IMR-90 (cell line): ENCODE measurements at regions not wholly inside any gene's neighbourhood (a gene's known extent, or its start where the extent isn't known, plus 50 kb on each side); places are given as distances from the start of the nearest gene placed in this dataset.

Experiments used
- ATAC-seq: fragments of 200-7000 bp; cut with Tn5 transposase; 2 replicates; pipeline ENCODE4 v1.9.1; 2020; ENCODE audit warnings: low read depth, mild to moderate bottlenecking, moderate library complexity
- BruUV-seq: library from RNA; stranded (reverse); fragments of 400-500 nt; replicated peaks from 2 replicates; lab custom pipeline; 2021; lab: Mats Ljungman, UMichigan
- CTCF ChIA-PET: fragments of 300-600 bp; formaldehyde crosslinking; extraction: SDS; loops from one replicate; lab custom pipeline; 2021; ENCODE audit warnings: antibody characterized with exemption; lab: Yijun Ruan, JAX
- POLR2A ChIA-PET: fragments of 300-600 bp; sonication (Branson Sonifier 250); formaldehyde crosslinking; loops from one replicate; lab custom pipeline; 2022; ENCODE audit warnings: antibody characterized with exemption; ENCODE audit not compliant: unreplicated experiment; lab: Charles Lee
- DNase-seq: peaks from one replicate; pipeline ENCODE4 v3.0.0; 2013
- H2AFZ ChIP-seq: replicated peaks from 2 replicates; pipeline ENCODE3; 2013; ENCODE audit warnings: low read length, mild to moderate bottlenecking; ENCODE audit not compliant: poor library complexity
- H2AK5ac ChIP-seq: 2 replicates; pipeline ENCODE4 v1.6.1; 2013; ENCODE audit warnings: low read depth, low read length, inconsistent platforms
- H2AK9ac ChIP-seq: replicated peaks from 2 replicates; pipeline ENCODE3; 2013; ENCODE audit warnings: mild to moderate bottlenecking, low read depth, low read length, moderate library complexity; ENCODE audit not compliant: poor library complexity
- H2BK120ac ChIP-seq: 2 replicates; pipeline ENCODE4 v1.6.1; 2013; ENCODE audit warnings: low read depth, low read length, inconsistent platforms
- H2BK15ac ChIP-seq: 3 replicates; pipeline ENCODE4 v1.6.1; 2013; ENCODE audit warnings: low read depth, low read length, inconsistent platforms
- H2BK20ac ChIP-seq: 2 replicates; pipeline ENCODE4 v1.6.1; 2013; ENCODE audit warnings: low read depth, mild to moderate bottlenecking, inconsistent platforms, low read length, moderate library complexity
- H2BK5ac ChIP-seq: 2 replicates; pipeline ENCODE4 v1.6.1; 2013; ENCODE audit warnings: mild to moderate bottlenecking, low read depth, low read length, inconsistent platforms; ENCODE audit not compliant: poor library complexity, severe bottlenecking
- H3K14ac ChIP-seq: replicated peaks from 2 replicates; pipeline ENCODE4 v1.6.1; 2013; ENCODE audit warnings: low read depth, low read length, inconsistent platforms
- H3K18ac ChIP-seq: 2 replicates; pipeline ENCODE4 v1.6.1; 2013; ENCODE audit warnings: low read depth, low read length, control low read depth
- H3K23ac ChIP-seq: 2 replicates; pipeline ENCODE4 v1.6.1; 2013; ENCODE audit warnings: low read depth, low read length, inconsistent platforms
- H3K27ac ChIP-seq: 2 replicates; pipeline ENCODE4 v1.5.1; 2013; ENCODE audit warnings: mild to moderate bottlenecking, control low read depth, low read length; ENCODE audit not compliant: insufficient read depth
- H3K27me3 ChIP-seq: 2 replicates; pipeline ENCODE4 v1.6.1; 2013; ENCODE audit warnings: low read length; ENCODE audit not compliant: control insufficient read depth, insufficient read depth
- H3K36me3 ChIP-seq: 2 replicates; pipeline ENCODE4 v1.6.1; 2013; ENCODE audit warnings: low read length, mixed read lengths; ENCODE audit not compliant: control insufficient read depth, insufficient read depth
- H3K4ac ChIP-seq: 2 replicates; pipeline ENCODE4 v1.6.1; 2013; ENCODE audit warnings: low read depth, low read length, inconsistent platforms
- H3K4me1 ChIP-seq: 2 replicates; pipeline ENCODE4 v1.6.1; 2013; ENCODE audit warnings: low read length, mixed read lengths; ENCODE audit not compliant: control insufficient read depth, insufficient read depth
- H3K4me2 ChIP-seq: 2 replicates; pipeline ENCODE4 v1.6.1; 2013; ENCODE audit warnings: low read depth, mild to moderate bottlenecking, control low read depth, low read length, moderate library complexity
- H3K4me3 ChIP-seq: 2 replicates; pipeline ENCODE4 v1.5.1; 2013; ENCODE audit warnings: low read depth, mild to moderate bottlenecking, control low read depth, low read length, moderate library complexity; ENCODE audit not compliant: insufficient read depth
- H3K56ac ChIP-seq: 2 replicates; pipeline ENCODE4 v1.6.1; 2013; ENCODE audit warnings: low read length, inconsistent platforms; ENCODE audit not compliant: insufficient read depth; ENCODE audit errors: extremely low read depth
- H3K79me1 ChIP-seq, 2 experiments: 2 replicates each; pipeline ENCODE4 v1.6.1; 2013; ENCODE audit warnings: low read length in 2 of 2, inconsistent platforms in 1 of 2, low read depth in 1 of 2
- H3K9ac ChIP-seq: 2 replicates; pipeline ENCODE4 v1.6.1; 2013; ENCODE audit warnings: low read depth, low read length, control low read depth
- H3K9me1 ChIP-seq: 2 replicates; pipeline ENCODE4 v1.6.1; 2013; ENCODE audit warnings: low read length, inconsistent platforms; ENCODE audit not compliant: insufficient read depth
- H3K9me3 ChIP-seq: 2 replicates; pipeline ENCODE4 v1.6.1; 2013; ENCODE audit warnings: low read length; ENCODE audit not compliant: control insufficient read depth, insufficient read depth
- H4K20me1 ChIP-seq: 2 replicates; pipeline ENCODE4 v1.6.1; 2013; ENCODE audit warnings: low read length, inconsistent platforms; ENCODE audit not compliant: insufficient read depth
- H4K5ac ChIP-seq: 2 replicates; pipeline ENCODE4 v1.6.1; 2013; ENCODE audit warnings: mild to moderate bottlenecking, low read depth, low read length, control low read depth
- H4K8ac ChIP-seq, 2 experiments: 2 replicates each; pipeline ENCODE4 v1.6.1; 2013; ENCODE audit warnings: low read depth in 2 of 2, low read length in 2 of 2, control low read depth in 1 of 2, inconsistent platforms in 1 of 2
- H4K91ac ChIP-seq: 2 replicates; pipeline ENCODE4 v1.6.1; 2013; ENCODE audit warnings: low read depth, low read length, inconsistent platforms; ENCODE audit not compliant: insufficient read depth
- BHLHE40 ChIP-seq: fragments of 150-350 bp; IDR thresholded peaks from 2 replicates; pipeline ENCODE4 v1.6.1; 2016; ENCODE audit warnings: mild to moderate bottlenecking, low read depth, low read length
- ELK1 ChIP-seq: fragments of 150-350 bp; IDR thresholded peaks from 2 replicates; pipeline ENCODE4 v1.6.1; 2016; ENCODE audit warnings: low read depth, mild to moderate bottlenecking, low read length, moderate library complexity, borderline replicate concordance
- POLR2A ChIP-seq: IDR thresholded peaks from 2 replicates; pipeline ENCODE4 v1.6.1; 2012; ENCODE audit warnings: mild to moderate bottlenecking, low read depth, low read length
- RAD21 ChIP-seq: IDR thresholded peaks from 2 replicates; pipeline ENCODE4 v1.6.1; 2012; ENCODE audit warnings: low read length, improper control_type of control experiment
- RFX5 ChIP-seq: IDR thresholded peaks from 2 replicates; pipeline ENCODE4 v1.8.0; 2012; ENCODE audit warnings: low read depth, mild to moderate bottlenecking, low read length, moderate library complexity
- SMC3 ChIP-seq: fragments of 150-350 bp; IDR thresholded peaks from 2 replicates; pipeline ENCODE4 v1.6.1; 2016; ENCODE audit warnings: low read depth, mild to moderate bottlenecking, antibody characterized with exemption, low read length, moderate library complexity
- WGBS, 2 experiments: methylation state at CpG; one replicate each; pipeline versions ENCODE4 v1.1.5 to v1.1.7; 2013; ENCODE audit warnings: missing lambda C conversion rate in 2 of 2; ENCODE audit not compliant: insufficient read length in 1 of 2; ENCODE audit errors: extremely low coverage in 2 of 2; 5-methylcytosine and 5-hydroxymethylcytosine counted together
- dilution Hi-C: fragments of 300-500 bp; cut with HindIII; formaldehyde crosslinking; loops from one replicate; pipeline ENCODE4 v1.14.3; 2018; ENCODE audit warnings: low sequenced_read_pairs; ENCODE audit not compliant: unreplicated experiment
- in situ Hi-C: fragments of 300-500 bp; cut with MboI; formaldehyde crosslinking; loops from 3 replicates; pipeline ENCODE4 v1.14.3; 2019; ENCODE audit warnings: low sequenced_read_pairs, inconsistent platforms, mixed read lengths
- intact Hi-C: fragments of 100-400 bp; cut with micrococcal nuclease; formaldehyde crosslinking; loops from 2 replicates; pipeline ENCODE4 v1.10.0; 2022
- TF ChIP-seq, protein P1 (sequence below): fragments of 150-350 bp; IDR thresholded peaks from 2 replicates; pipeline ENCODE4 v1.6.1; 2017; ENCODE audit warnings: mild to moderate bottlenecking, antibody characterized with exemption, low read length, low read depth

- H3K4me1 ChIP-seq, result no peaks in the 10 kb centered on the region
Observed at GRCh38 chr12:92326877-92327276, 181.2 kb upstream of the BTG1 start.

More at GRCh38 chr12:92326877-92327276, 181.2 kb upstream of the BTG1 start:
- ChIA-PET CTCF (no interaction called here), POLR2A (no interaction called here)
- no peak for ATAC-seq
- no peak for DNase-seq
- no peaks in the 10 kb centered on the region for H4K20me1 ChIP-seq
- H3K4ac ChIP-seq, result no peak overlapping the region
- no peak overlapping the region for H3K4me3 ChIP-seq
- 72% methylated on average over 3 of the region's 5 CpGs; no CpG with 5 or more reads in 1 of the 2 experiments for WGBS, 2 experiments
- H2AK5ac ChIP-seq, result no peak overlapping the region
- H4K8ac ChIP-seq, result no peak overlapping the region
- H3K79me1 ChIP-seq, result no peaks in the 10 kb centered on the region
- H3K14ac ChIP-seq, result no peak overlapping the region
- H2BK15ac ChIP-seq, result no peak overlapping the region
- dilution Hi-C loops (no loop called here), in situ Hi-C loops (no loop called here), intact Hi-C loops (no loop called here)
- H3K27ac ChIP-seq, result no peak overlapping the region
- H4K91ac ChIP-seq, result no peak overlapping the region
- no peak overlapping the region for H3K4me2 ChIP-seq
- no peak for TF ChIP-seq RAD21
- no peak for TF ChIP-seq BHLHE40
- no peak for TF ChIP-seq SMC3
- no peak for TF ChIP-seq ELK1
- TF ChIP-seq, protein P1, sequence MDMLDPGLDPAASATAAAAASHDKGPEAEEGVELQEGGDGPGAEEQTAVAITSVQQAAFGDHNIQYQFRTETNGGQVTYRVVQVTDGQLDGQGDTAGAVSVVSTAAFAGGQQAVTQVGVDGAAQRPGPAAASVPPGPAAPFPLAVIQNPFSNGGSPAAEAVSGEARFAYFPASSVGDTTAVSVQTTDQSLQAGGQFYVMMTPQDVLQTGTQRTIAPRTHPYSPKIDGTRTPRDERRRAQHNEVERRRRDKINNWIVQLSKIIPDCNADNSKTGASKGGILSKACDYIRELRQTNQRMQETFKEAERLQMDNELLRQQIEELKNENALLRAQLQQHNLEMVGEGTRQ, result no peak
- TF ChIP-seq RFX5, result no peak
- no peak for TF ChIP-seq POLR2A
- BruUV-seq, result no TSS peak
- H3K9ac ChIP-seq, result no peak overlapping the region
- H3K36me3 ChIP-seq, result no peaks in the 10 kb centered on the region
- H3K23ac ChIP-seq, result no peak overlapping the region
- no peak overlapping the region for H4K5ac ChIP-seq
- peaks cover 3% of the 10 kb centered on the region; the same call in 1 of the 2 replicates for H3K27me3 ChIP-seq
- no peak overlapping the region for H2BK120ac ChIP-seq
- no peak overlapping the region for H3K56ac ChIP-seq
- no peak overlapping the region for H3K18ac ChIP-seq
- no peak overlapping the region for H2BK5ac ChIP-seq
- no peaks in the 10 kb centered on the region for H3K9me3 ChIP-seq
- no peak overlapping the region for H2AK9ac ChIP-seq
- H3K9me1 ChIP-seq, result no peaks in the 10 kb centered on the region
- no peak overlapping the region for H2AFZ ChIP-seq
- no peak overlapping the region for H2BK20ac ChIP-seq
